Endodermal cell (in vitro differentiated cells): ENCODE measurements at regions not wholly inside any gene's neighbourhood (a gene's known extent, or its start where the extent isn't known, plus 50 kb on each side); places are given as distances from the start of the nearest gene placed in this dataset.

Source experiments
- DNase-seq: peaks from one replicate; pipeline ENCODE4 v3.0.0-alpha.2; 2017
- H3K27ac ChIP-seq: 2 replicates; pipeline ENCODE4 v1.5.1; 2013; ENCODE audit warnings: mild to moderate bottlenecking, low read depth, low read length, moderate library complexity
- H3K27me3 ChIP-seq: 2 replicates; pipeline ENCODE4 v1.6.1; 2013; ENCODE audit warnings: mild to moderate bottlenecking, low read length, moderate library complexity; ENCODE audit not compliant: insufficient read depth, control insufficient read depth, poor library complexity, severe bottlenecking
- H3K36me3 ChIP-seq: 2 replicates; pipeline ENCODE4 v1.7.0; 2013; ENCODE audit warnings: mild to moderate bottlenecking, low read length, moderate library complexity; ENCODE audit not compliant: control insufficient read depth, insufficient read depth
- H3K4me1 ChIP-seq: one replicate; pipeline ENCODE4 v1.7.0; 2013; ENCODE audit warnings: low read length; ENCODE audit not compliant: control insufficient read depth, insufficient read depth
- H3K4me3 ChIP-seq: 2 replicates; pipeline ENCODE4 v1.5.1; 2013; ENCODE audit warnings: mild to moderate bottlenecking, low read length, moderate library complexity
- H3K9ac ChIP-seq: 2 replicates; pipeline ENCODE4 v1.6.1; 2013; ENCODE audit warnings: mild to moderate bottlenecking, low read length, moderate library complexity; ENCODE audit not compliant: poor library complexity, severe bottlenecking; ENCODE audit errors: extremely low read depth
- H3K9me3 ChIP-seq: 2 replicates; pipeline ENCODE4 v1.6.1; 2013; ENCODE audit warnings: mild to moderate bottlenecking, low read length, moderate library complexity; ENCODE audit not compliant: control insufficient read depth
- H3K27ac Mint-ChIP-seq: 2 replicates; pipeline ENCODE4 v1.8.0; 2020; ENCODE audit warnings: mixed read lengths
- H3K27me3 Mint-ChIP-seq: 2 replicates; pipeline ENCODE4 v1.8.0; 2021; ENCODE audit warnings: mild to moderate bottlenecking, mixed read lengths; ENCODE audit not compliant: insufficient read depth
- H3K36me3 Mint-ChIP-seq: 2 replicates; pipeline ENCODE4 v1.8.0; 2020; ENCODE audit warnings: low read depth, mixed read lengths
- H3K4me1 Mint-ChIP-seq: 2 replicates; pipeline ENCODE4 v1.8.0; 2020; ENCODE audit warnings: mixed read lengths
- H3K4me3 Mint-ChIP-seq: 2 replicates; pipeline ENCODE4 v1.8.0; 2020; ENCODE audit warnings: mild to moderate bottlenecking, moderate library complexity, mixed read lengths
- H3K9me3 Mint-ChIP-seq: 2 replicates; pipeline ENCODE4 v1.8.0; 2020; ENCODE audit warnings: mild to moderate bottlenecking, mixed read lengths
- CTCF ChIP-seq: fragments of 200-600 bp; sonication (generic); conservative IDR thresholded peaks from 2 replicates; pipeline ENCODE4 v1.5.0; 2021; ENCODE audit warnings: antibody characterized with exemption, mild to moderate bottlenecking
- WGBS, 2 experiments: methylation state at CpG; one replicate each; pipeline versions ENCODE4 v1.1.5 to v1.1.7; 2013; ENCODE audit warnings: missing lambda C conversion rate in 2 of 2, mixed read lengths in 1 of 2; ENCODE audit not compliant: insufficient coverage in 1 of 2, insufficient read length in 1 of 2; 5-methylcytosine and 5-hydroxymethylcytosine counted together

- no peak overlapping the region for H3K27ac Mint-ChIP-seq
- no peak for DNase-seq
- H3K4me3 Mint-ChIP-seq: no peak overlapping the region
Measured at GRCh38 chr2:239559417-239560261, 158.8 kb upstream of the HDAC4 start.

GRCh38 chr2:239558661-239559060 is 157.8 kb upstream of the HDAC4 start:
- Mint-ChIP-seq H3K27ac (no peak overlapping the region), H3K4me1 (no peaks in the 10 kb centered on the region), H3K36me3 (no peaks in the 10 kb centered on the region), H3K9me3 (no peaks in the 10 kb centered on the region), H3K4me3 (no peak overlapping the region), H3K27me3 (no peaks in the 10 kb centered on the region)
- no peak for DNase-seq
- no peak for TF ChIP-seq CTCF
- Histone ChIP-seq H3K4me1 (no peaks in the 10 kb centered on the region), H3K27me3 (no peaks in the 10 kb centered on the region), H3K27ac (no peak overlapping the region), H3K36me3 (no peaks in the 10 kb centered on the region), H3K9ac (no peak overlapping the region), H3K4me3 (no peak overlapping the region), H3K9me3 (no peaks in the 10 kb centered on the region)
- whole genome bisulfite sequencing, 2 experiments: 92 to 96% methylated on average over 9 to 12 of the region's 12 CpGs

More at GRCh38 chr2:239559417-239560261, 158.8 kb upstream of the HDAC4 start:
- Histone ChIP-seq H3K4me3 (no peak overlapping the region), H3K9me3 (no peaks in the 10 kb centered on the region), H3K36me3 (no peaks in the 10 kb centered on the region), H3K9ac (no peak overlapping the region), H3K27ac (no peak overlapping the region), H3K4me1 (no peaks in the 10 kb centered on the region), H3K27me3 (no peaks in the 10 kb centered on the region)
- no peak for TF ChIP-seq CTCF
- 92 to 95% methylated on average over 24 to 28 of the region's 28 CpGs for WGBS, 2 experiments
- Mint-ChIP-seq H3K4me1 (no peaks in the 10 kb centered on the region), H3K9me3 (no peaks in the 10 kb centered on the region), H3K27me3 (no peaks in the 10 kb centered on the region), H3K36me3 (no peaks in the 10 kb centered on the region)

- no peaks in the 10 kb centered on the region for H3K4me1 Mint-ChIP-seq
- H3K27me3 Mint-ChIP-seq: no peaks in the 10 kb centered on the region
- H3K4me3 Mint-ChIP-seq: no peak overlapping the region
- Histone ChIP-seq H3K27ac (no peak overlapping the region), H3K27me3 (no peaks in the 10 kb centered on the region), H3K4me1 (no peaks in the 10 kb centered on the region), H3K36me3 (no peaks in the 10 kb centered on the region), H3K4me3 (no peak overlapping the region), H3K9me3 (no peaks in the 10 kb centered on the region), H3K9ac (no peak overlapping the region)
- H3K9me3 Mint-ChIP-seq: no peaks in the 10 kb centered on the region
- no peak overlapping the region for H3K27ac Mint-ChIP-seq
- no peak for TF ChIP-seq CTCF
- WGBS, 2 experiments: 98% methylated on average over 4 of the region's 5 CpGs; no CpG with 5 or more reads in 1 of the 2 experiments
- H3K36me3 Mint-ChIP-seq: no peaks in the 10 kb centered on the region
- DNase-seq: no peak
Measured at GRCh38 chr2:239557516-239557915, 156.7 kb upstream of the HDAC4 start.
